HG02763 (cell line): ENCODE measurements at regions not wholly inside any gene's neighbourhood (a gene's known extent, or its start where the extent isn't known, plus 50 kb on each side); places are given as distances from the start of the nearest gene placed in this dataset.
"Not testable (repeated sequence)": the region's sequence is repeated elsewhere in the genome, so short reads cannot be mapped to it uniquely, and the experiment has no call there.

Experiments
- ATAC-seq: cut with Tn5 transposase; IDR thresholded peaks from one replicate; pipeline ENCODE4 v1.9.1; 2021; ENCODE audit warnings: mild to moderate bottlenecking, moderate library complexity; ENCODE audit not compliant: unreplicated experiment

DNA sequence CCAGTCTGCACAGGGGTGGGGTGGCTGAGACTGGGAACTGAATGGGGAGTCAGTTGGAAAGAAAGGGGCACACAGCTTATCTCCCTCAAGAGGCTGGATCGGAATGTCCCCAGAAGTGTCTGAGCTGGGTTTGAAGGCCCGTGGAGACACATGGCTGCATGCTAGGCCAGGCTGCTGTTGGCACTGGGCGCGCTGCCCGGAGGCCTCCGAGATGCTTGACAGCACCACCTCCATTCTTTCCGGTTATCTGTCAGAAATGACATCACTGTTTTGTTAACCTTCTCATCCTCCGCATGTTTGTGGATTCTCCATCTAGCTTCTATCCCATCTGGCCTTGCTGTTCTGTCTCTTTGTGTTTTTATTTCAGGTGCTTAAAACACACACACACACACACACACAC lies 85.5 kb downstream of the APIP start:
- ATAC-seq: no peak

DNA sequence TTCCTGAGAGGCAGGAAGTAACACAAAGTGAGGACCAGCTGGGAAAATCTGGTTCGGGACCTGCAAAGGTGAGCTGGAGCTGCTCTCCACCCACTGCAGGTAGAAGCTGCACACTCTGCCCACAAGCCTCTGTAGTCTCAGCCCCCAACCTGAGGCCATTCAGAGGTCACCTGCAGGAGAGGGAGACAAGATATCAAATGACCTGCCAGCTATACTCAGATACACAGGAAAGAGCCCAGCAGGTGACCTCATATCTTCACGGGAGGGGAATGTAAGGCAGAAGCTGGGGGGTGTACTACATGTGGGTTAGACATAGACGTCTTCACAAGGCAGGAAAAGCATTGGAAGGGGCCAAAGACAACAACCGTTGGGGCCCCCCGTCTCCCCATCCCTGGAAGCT lies 86.1 kb downstream of the APIP start:
- no peak for ATAC-seq

DNA sequence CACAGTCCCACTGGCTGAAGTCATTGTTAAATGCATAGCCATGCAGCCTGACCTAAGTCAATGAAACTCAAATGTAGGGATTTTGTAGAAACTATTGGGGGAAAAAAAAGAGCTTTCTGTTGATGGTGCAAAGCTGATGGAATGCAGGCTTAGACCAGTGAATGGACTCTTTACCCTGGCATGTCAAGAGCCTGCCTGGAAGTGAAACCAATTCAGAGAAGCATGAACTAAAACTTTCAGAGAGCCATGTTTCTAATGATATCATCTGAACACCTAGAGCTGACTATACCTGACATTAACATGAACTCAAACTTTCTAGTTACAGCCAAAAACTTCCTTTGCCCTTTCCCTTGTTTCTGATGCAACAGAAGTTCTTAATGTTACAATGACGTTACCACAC lies 89.0 kb downstream of the APIP start:
- peak; percentile 42 for ATAC-seq

DNA sequence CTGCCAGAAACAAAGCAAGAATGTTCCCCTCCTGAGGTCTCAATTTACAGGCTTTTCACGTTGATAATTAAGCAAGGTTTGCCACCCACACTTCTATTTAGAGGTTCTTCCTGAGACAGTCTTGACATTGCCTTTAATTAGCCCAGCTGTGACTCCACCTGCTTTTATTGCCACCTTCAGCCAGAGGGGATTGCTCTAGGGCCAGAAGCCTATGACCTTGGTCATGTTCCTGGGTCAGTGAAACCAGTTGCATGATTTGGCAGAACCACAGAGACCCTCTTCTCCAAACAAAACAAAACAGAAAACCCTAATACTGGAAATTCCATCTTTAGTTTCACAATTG lies 89.8 kb downstream of the APIP start:
- ATAC-seq: no peak

DNA sequence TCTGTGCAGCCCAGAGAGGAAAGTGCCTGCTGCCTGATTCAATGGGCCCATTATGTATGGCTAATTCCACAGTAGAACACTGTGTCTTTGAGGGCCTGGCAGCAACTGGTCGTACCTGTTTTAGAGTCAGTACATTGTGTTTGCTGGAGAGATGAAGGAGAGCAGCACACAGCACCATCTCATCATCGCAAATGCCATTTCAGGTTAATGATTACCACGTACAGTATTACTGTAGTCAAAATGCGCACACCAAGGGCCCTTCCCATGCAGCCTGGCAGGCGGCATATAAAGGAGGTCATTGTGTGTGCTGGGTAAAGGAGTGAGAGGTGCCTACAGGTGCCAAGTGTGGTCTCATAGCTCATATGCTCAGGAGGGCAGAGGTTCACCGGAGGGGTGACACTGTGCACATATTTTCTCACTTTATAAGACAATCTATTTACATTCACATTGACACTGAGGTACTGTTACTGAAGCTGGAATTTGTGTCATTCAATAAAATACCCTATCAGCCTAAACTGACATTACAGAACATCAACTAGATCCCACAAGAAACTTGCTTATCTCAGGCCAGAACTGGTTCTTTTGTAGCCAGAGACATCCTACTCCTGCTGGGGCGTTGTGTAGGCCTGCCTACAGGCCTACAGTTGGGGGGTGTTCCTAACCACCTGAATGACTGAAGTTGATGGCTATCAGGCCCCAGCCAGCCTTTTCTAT lies 90.4 kb downstream of the APIP start:
- no peak for ATAC-seq

DNA sequence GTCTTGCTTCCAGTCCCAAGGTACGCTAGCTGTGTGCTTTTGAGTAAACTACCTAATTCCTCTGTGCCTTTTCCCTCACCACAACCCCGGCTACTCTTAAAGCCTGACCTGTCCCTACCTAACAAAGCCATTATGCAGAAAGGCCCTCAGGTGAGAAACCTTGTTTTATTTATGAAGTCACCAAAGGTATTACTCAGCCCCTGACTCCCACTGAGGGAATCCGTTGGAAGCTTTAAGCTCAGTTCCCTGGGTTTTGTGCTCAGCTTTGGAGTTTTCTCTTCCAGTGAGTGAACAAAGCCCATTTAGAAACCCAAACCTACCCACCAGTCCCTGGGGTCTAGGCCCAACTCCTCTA lies 90.9 kb downstream of the APIP start:
- no peak for ATAC-seq

DNA sequence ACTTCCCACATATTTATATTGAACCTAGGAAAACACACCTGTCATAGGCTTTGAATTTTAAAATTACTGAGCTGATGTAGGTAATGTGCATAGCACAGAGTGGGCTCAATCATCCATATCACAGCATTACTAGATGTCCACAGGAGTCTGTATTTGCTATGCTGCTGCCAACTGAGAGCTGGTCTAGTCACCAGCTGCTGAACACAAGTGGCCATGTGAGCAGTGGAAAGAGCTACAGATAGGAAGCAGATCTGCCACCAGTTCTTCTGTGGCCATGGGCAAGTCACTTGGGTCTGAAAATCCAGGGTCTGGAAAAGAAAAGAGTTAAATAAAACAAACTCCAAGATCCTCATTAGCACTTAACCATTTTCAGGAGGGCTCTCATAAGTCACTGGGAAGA lies 91.8 kb downstream of the APIP start:
- ATAC-seq: no peak

DNA sequence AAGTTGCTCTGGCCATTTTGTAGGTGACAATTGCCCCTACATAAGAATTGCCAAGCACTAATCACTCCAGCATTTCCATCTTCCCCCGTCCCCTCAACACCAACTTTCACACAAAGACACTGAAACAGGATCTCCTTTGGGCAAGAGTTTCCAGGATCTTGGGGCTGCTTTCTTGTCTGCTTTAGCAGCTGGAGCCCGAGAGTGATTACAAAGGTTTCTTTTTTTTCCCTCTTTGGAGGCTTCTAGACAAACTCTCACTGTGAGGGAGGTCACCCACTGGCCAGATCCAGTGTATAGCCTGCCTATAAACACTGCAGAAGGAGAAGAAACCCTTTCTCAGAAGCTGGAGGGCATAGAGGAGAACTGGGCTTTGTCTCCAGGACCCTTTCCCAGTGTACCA lies 92.5 kb downstream of the APIP start:
- ATAC-seq: no peak

DNA sequence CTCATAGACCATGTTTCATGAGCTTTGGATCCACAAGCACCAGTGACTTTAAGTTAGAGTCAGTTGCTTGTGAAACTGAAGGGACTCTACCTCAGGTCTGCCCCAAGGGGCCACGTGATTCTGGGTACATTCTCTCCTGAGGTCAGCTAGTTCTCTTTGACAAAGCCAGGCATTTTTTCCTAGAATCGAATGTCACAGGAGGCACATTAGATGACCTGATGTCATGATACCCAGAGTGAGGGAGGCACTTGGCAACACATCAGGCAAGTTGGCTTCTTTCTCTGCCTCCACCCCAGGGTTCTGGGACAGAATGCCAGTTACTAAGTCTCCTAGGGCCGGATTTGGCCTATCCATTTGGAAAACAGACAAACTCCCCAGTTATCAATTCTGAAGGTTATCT lies 93.0 kb downstream of the APIP start:
- no peak for ATAC-seq

DNA sequence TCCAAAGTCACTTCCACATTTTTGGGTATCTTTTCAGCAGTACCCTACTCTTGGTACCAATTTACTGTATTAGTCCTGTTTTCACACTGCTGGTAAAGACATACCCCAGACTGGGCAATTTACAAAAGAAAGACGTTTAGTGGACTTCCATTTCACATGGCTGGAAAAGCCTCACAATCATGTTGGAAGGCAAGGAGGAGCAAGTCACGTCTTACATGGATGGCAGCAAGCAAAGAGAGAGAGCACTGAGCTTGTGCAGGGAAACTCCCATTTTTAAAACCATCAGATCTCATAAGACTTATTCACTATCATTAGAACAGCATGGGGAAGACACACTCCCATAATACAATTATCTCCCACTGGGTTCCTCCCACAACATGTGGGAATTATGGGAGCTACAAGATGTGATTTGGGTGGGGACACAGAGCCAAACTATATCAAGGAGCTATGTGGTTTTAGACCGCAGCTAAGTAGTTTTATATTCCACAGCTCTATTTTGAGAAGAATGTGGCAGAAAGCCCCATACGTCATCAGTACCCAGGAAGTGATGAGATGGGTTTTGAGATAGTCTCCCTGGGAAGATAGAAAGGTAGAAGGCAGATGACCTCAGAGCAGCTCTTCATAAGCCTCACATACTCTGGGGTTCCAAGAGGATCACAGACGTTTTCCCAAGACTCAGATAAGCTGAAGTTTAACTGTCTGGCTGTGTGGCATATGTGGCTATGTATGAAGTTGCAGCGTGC lies 96.3 kb downstream of the APIP start:
- ATAC-seq: no peak

DNA sequence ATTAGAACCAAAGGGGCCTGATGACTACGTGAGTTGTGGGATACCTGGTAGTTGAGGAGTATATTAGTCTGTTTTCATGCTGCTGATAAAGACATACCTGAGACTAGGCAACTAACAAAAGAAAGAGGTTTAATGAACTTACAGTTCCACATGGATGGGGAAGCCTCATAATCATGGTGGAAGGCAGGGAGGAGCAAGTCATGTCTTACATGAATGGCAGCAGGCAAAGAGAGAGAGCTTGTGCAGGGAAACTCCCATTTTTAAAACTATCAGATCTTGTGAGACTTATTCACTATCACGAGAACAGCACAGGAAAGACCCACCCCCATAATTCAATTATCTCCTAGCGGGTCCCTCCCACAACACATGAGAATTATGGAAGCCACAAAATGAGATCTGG lies 98.4 kb downstream of the APIP start:
- not testable (repeated sequence) for ATAC-seq

DNA sequence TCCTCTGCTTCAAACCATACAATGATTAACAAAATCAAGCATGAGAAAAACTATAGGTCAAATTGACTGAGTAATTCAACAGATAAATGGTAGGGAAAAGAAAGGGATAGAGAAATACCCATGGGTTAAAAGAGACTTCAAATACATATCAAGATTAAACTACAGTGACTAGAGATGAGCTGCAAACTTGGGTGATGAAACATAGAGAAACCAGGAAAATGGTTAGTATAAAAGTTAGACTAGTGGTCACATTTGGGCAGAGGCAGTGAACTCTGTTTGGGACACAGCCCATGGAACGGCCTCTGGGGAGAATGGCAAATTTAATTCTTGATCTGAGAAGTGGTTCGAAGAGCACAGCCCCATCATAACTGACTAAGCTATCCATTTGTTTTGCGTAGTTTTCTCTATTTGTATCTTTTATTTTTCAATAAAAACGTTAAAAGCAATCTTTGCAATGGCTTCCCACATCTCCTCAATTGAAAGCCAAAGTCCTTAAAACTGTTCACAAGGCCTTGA lies 99.4 kb downstream of the APIP start:
- no peak for ATAC-seq

DNA sequence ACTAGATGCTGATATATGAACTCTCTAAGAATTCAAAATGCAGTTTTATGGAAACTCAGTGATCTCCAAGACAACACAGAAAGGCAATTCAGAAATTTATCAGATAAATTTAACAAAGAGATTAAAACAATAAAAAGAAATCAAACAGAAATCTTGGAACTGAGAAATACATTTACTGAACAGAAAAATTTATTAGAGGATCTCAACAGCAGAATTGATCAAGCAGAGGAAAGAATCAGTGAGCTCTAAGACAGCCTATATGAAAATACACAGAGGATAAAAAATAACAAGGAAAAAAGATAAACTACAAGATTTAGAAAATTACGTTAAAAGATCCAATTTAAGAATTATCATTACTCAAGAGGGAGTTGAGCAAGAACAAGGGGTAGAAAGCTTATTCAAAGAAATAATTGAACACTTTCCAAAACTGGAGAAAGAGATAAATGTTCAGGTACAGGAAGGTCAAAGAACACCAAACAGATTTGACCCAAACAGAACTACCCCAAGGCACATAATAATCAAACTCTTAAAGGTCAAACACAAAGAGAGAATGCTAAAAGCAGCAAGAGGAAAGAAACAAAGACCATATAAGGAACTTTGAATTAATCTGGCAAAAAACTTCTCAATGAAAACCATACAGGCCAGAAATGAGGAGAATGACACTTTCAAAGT lies 103.1 kb downstream of the APIP start:
- no peak for ATAC-seq

DNA sequence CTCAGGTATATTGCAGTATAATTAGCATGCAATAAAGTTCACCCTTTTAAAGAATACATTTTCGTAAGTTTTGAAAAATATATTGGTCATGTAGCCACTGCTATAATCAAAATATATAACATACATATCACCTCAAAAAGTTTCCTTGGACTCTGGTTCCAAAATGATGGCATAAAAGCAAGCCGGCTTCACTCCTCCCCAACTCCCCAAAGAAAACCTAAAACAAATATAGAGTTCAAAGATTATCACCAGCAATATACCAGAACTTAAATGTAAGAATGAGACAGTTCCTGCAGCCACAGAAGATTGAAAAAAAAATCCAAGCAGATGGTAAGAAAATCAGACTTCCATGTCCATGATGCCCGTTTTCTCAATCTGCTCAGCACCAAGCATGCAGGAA lies 104.3 kb downstream of the APIP start:
- no peak for ATAC-seq

DNA sequence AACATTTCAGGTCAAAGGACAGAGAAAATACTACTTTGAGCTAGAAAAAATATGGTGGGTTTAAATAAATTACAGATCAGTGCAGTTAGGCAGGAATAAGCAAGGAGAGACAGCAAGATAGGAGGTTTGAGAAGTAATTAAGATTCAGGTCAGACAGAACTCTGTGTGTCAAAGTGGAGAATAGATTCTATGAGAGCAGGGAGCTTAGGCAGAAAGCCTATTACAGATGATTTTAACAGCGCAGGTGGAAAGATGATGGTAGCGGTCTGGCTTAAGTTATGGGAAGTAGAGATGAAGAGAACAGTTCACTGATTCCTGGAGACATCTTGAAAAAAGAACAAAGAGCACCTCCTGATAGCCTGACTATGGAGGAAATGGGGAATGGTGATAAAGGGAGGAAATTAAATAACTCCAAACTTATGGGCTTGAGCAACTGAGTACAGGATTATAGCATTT lies 106.0 kb downstream of the APIP start:
- ATAC-seq: no peak

DNA sequence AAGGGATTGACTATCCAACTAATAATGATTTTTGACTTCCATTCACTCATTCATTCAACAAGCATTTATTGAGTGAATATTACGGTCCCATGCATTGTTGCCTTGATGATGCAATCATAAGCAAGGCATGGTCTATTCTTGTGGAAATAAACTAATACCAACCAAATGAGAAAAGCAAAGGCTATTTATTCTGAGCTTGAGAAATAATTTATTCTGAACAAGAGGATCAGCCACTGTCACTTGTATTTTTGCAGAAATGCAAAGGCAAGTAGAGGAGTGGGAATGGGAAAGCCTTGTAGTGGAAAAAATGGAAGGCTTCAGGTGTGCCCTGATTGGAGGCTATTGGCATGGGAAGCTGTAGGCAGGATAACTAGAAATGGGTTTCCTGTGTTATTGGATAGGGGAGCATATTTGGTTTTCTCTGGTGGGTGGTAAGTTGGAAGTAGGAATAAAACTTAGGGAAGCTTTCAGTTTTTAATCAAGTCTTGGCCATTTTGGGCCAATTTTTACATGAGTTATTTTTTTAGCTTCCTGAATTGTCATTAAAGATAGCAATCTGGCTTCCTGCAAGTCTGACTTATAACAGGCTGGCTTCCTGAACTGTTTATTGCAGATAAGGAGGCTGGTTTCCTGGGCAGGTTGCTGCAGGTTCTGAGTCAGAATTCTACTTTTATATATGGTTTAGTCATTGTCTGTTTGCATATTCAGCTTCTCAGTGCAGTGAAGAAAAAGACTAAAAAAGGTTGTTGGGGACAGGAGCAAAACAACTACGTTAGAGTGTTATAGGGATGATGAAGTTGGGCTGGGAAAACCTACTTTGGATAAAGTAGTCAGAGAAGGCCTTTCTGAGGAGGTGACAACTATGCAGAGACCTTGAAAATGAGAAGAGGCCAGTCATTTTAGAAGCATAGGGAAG lies 106.7 kb downstream of the APIP start:
- no peak for ATAC-seq

DNA sequence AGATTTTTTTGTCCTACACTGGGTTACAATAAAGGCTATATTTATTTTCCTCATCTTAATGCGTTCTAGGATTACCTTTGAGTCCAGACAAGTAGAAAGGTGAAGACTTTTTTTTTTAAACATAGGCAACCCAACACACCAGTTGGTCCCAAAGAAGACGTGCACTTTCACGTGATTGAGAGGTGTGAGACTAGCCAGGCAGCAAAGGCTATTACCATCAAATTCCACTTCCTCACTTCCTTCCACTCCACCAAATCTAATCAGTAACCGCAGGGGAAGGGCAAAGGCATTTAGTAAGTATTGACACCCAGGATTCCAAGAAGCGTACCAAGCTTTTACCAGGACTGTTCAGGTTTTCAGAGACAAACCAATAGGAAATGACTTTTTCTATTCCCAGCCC lies 109.3 kb downstream of the APIP start:
- no peak for ATAC-seq

DNA sequence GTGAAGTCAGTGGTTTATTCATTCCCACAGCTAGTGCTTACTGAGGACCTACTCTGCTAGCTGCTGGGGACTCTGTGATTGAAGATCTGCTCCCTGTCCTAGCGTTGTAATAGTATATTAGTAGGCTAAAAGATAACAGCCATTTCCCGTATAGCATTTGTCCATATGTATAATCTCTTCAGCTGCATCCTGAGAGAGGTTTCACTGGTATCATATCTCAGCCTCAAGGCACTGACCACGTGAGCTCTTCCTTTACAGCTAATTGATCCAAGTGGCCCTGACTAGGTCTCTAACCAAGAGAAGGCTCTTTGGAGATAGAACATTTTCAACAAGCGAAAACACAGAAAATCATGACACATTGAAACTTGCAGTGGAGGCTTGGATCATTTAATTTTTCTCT lies 110.2 kb downstream of the APIP start:
- no peak for ATAC-seq

DNA sequence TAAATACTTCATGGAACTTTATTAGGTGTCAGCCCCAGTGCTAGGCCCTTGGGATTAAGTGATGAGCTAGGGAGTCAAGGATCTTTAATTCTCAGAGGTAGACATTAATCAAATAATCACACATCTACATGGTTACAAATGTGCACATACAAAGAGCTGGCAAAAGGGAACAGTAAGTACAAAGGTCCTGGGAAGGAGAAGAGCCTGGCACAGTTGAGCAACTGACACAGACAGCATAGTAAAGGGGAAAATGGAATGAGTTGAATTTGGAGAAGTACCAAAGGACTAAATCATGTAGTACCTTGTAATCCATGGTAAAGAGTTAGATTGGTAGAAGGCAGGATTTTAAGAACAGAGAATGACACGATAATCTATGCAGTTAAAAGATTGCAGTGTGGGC lies 116.3 kb downstream of the APIP start:
- no peak for ATAC-seq

DNA sequence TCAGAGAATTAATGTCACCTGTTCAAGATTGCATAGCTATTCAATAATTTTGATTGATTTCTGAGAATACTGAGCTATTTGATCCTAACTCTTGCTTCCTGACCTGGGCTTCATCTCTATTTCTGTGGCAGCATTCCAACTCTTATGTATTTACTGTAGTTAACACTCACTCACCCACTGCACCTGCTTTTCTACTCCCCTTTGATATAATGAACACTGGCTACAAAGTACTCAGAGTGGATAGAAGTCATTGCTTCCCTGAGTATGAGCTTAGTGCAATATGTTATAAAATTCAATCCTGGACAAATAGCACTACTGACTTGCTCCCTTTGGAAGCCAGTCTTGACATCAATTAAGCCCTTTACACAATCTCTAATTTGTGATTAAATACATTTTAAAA lies 117.2 kb downstream of the APIP start:
- no peak for ATAC-seq

DNA sequence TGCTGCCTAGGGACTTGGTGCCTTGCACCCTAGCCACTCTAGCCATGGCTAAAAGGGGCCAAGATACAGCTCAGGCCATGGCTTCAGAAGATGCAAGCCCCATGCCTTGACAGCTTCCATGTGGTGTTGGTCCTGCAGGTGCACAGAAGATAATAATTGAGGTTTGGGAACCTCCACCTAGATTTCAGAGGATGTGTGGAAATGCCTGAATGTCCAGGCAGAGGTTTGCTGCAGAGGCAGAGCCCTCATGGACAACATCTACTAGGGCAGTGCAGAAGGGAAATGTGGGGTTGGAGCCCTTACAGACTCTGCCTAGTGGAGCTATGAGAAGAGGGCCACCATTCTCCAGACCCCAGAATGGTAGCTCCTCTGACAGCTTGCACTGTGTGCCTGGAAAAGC lies 118.7 kb downstream of the APIP start:
- not testable (repeated sequence) for ATAC-seq
